SJSA1 (cell line): ENCODE measurements at regions not wholly inside any gene's neighbourhood (a gene's known extent, or its start where the extent isn't known, plus 50 kb on each side); places are given as distances from the start of the nearest gene placed in this dataset.

Experiments
- DNase-seq, 2 experiments: peaks; one replicate each; pipeline ENCODE4 v3.0.0-alpha.2; 2015 to 2020; ENCODE audit warnings: low spot score in 2 of 2, low read depth in 1 of 2
- H3K27ac ChIP-seq: fragments of 250-450 bp; sonication (Bioruptor Pico); 2 replicates; pipeline ENCODE4 v1.5.1; 2020; ENCODE audit warnings: mild to moderate bottlenecking, moderate library complexity
- H3K27me3 ChIP-seq: fragments of 250-450 bp; sonication (Bioruptor Pico); replicated peaks from 2 replicates; pipeline ENCODE4 v1.5.1; 2020; ENCODE audit warnings: mild to moderate bottlenecking, moderate library complexity
- H3K36me3 ChIP-seq: fragments of 250-450 bp; sonication (Bioruptor Pico); 2 replicates; pipeline ENCODE4 v1.5.1; 2020; ENCODE audit warnings: mild to moderate bottlenecking
- H3K4me1 ChIP-seq: fragments of 250-450 bp; sonication (Bioruptor Pico); replicated peaks from 2 replicates; pipeline ENCODE4 v1.6.1; 2021; ENCODE audit warnings: mild to moderate bottlenecking
- H3K4me3 ChIP-seq: fragments of 250-450 bp; sonication (Bioruptor Pico); 2 replicates; pipeline ENCODE4 v1.5.1; 2020; ENCODE audit warnings: mild to moderate bottlenecking
- H3K9me3 ChIP-seq: fragments of 250-450 bp; sonication (Bioruptor Pico); replicated peaks from 2 replicates; pipeline ENCODE4 v1.5.1; 2020; ENCODE audit warnings: mild to moderate bottlenecking

DNA sequence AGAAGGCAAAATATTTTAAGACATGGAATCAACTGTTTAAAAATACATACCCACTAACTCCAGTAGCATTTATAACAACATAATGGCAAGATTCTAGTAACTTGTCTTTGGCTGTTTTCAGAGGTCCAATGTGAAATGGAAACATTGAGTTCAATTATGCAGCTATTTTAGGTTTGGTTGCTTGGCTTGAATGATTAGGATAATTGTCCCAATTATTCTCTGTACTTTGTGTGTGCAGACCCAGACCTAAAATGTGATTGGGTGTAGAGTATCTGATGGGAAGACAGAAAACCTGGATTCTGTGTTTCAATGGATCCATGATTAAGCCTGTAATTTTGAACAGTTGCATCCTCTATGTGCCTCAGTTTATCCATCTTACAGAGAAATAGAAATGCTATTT lies 392.7 kb upstream of the NFE2L3 start:
- H3K4me3 ChIP-seq: no peak overlapping the region
- H3K4me1 ChIP-seq: no peaks in the 10 kb centered on the region
- no peak overlapping the region for H3K27ac ChIP-seq
- H3K27me3 ChIP-seq: no peaks in the 10 kb centered on the region
- H3K9me3 ChIP-seq: no peaks in the 10 kb centered on the region
- no peak for DNase-seq
- H3K36me3 ChIP-seq: no peaks in the 10 kb centered on the region

DNA sequence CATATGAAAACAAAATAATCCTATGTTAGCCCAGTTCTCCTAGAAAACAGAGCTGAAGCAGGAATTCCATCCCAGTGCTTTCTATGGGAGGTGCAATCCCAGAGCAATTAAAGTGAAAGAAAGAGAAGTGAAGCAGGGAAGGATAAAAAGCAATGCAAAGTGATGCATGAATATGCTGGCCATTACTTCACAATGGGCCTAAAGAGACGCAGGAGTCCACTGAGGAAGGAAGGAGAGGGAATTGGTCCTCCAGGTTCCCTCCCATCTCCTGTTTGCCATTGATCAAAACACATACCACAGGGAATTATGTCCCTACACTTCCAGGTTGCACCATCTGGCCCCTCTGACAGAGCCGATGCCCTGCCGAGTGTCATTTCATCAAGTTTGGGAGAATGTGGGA lies 392.2 kb upstream of the NFE2L3 start:
- Histone ChIP-seq H3K4me3 (no peak overlapping the region), H3K4me1 (no peaks in the 10 kb centered on the region), H3K27me3 (no peaks in the 10 kb centered on the region), H3K9me3 (no peaks in the 10 kb centered on the region), H3K27ac (no peak overlapping the region), H3K36me3 (no peaks in the 10 kb centered on the region)
- no peak for DNase-seq

DNA sequence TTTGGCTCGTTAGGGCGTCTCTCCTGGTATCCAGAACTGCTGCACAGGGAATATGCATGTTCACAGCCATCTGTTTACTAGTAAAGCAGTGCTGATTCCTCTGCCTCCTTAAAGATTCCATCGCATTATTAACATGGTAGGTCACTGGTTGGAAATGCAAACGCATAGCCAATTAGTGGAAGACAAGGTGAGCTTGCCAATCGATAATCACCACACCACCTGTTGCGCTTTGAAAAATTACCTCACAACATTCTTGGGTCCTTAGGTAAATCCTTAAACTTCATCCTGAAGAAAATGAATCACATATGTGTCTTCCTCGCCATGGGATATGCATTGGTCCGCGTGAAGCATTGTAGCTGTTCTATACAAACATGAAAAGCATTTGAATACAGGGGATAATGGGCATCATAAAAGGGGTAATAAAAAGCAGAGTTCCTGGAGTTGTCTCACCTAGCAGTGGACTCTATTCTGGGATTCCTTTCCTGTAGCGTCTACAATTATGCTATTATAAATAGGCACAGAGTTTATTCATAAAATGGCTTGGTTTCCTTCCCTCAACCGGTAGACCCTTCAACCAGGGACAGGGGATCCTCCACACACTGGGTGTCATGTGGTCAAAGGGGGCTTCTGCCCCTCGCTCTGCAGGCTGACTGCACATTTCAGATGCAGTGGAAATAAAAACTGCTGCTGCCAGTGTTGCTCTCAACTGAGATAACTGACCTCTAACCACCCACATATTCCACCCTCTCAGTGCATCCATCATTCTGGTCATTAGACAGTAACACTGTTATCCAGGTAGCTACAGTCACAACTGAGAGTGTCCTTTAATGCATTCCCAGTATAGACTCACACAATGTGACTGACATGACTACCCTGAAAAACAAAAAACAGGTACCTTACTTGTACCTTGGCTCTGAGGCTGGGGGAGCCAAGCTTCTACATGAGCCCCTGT lies 389.2 kb upstream of the NFE2L3 start:
- DNase-seq: no peak
- Histone ChIP-seq H3K4me1 (no peaks in the 10 kb centered on the region), H3K27me3 (no peaks in the 10 kb centered on the region), H3K4me3 (no peak overlapping the region), H3K9me3 (no peaks in the 10 kb centered on the region), H3K27ac (no peak overlapping the region), H3K36me3 (no peaks in the 10 kb centered on the region)

DNA sequence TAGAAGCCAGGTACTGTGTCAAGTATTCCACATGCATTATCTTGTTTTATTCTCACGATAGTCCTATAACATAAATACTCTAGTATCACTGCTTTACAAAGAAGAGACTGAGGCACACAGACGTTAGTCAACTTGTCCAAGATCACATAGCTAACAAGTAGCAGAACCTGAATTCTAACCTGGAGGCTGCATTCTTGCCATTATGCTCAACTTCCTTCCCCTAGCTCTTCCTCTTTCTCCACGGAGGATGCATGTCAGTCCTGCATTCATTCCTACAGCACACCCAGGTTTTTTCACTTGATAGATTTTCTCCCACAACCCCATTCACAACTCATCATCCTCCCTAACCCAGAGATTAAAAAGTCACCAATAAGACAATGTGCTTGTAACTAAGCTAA lies 388.5 kb upstream of the NFE2L3 start:
- Histone ChIP-seq H3K4me1 (no peaks in the 10 kb centered on the region), H3K4me3 (no peak overlapping the region), H3K27ac (no peak overlapping the region), H3K27me3 (no peaks in the 10 kb centered on the region), H3K9me3 (no peaks in the 10 kb centered on the region), H3K36me3 (no peaks in the 10 kb centered on the region)
- no peak for DNase-seq

DNA sequence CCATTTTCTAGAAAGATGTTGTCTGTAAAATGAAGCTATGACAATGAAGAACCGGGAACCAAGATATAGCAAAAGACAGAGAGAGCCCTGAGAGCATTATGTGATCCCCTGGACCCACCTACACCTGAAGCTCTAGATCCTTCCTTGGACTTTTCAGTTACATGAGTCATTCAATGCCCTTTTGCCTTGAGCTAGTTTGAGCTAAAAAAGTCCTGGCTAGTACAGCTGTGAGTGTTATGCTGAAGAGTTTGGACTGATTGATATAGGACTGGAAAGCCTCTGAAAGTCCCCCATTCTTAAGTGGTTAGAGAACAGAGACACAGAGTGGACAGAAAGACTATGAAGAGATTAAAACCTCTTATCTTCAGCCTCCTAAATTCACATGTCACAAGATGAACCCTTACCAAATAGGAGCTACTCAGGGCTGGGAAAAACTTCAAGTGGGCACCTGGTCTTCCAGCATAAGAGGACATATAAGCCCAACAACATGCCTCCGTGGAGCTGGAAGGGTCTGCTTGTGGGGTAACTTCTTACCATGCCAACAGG lies 386.8 kb upstream of the NFE2L3 start:
- Histone ChIP-seq H3K4me1 (no peaks in the 10 kb centered on the region), H3K4me3 (no peak overlapping the region), H3K27ac (no peak overlapping the region), H3K36me3 (no peaks in the 10 kb centered on the region), H3K9me3 (no peaks in the 10 kb centered on the region), H3K27me3 (no peaks in the 10 kb centered on the region)
- no peak for DNase-seq

DNA sequence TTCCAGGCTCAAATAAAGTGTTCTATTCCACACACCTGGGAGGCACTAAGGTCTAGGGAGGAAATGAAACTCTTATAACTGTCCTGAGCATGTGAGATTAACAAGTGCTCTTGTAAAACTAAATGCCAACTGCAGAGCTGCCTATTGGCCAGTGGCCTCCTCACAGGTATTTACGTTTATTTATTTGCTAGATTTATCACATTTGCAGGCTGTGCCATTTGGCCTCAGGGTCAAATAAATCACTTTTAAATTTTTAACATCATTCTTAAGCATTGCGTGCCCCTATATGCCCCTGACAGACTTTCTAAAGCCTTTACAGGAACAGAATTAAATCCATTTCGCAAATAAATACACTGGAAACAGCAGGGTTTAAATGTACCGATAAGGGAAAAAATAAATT lies 381.8 kb upstream of the NFE2L3 start:
- no peaks in the 10 kb centered on the region for H3K4me1 ChIP-seq
- no peaks in the 10 kb centered on the region for H3K9me3 ChIP-seq
- no peak overlapping the region for H3K27ac ChIP-seq
- H3K36me3 ChIP-seq: no peaks in the 10 kb centered on the region
- no peaks in the 10 kb centered on the region for H3K27me3 ChIP-seq
- DNase-seq: no peak
- H3K4me3 ChIP-seq: no peak overlapping the region

DNA sequence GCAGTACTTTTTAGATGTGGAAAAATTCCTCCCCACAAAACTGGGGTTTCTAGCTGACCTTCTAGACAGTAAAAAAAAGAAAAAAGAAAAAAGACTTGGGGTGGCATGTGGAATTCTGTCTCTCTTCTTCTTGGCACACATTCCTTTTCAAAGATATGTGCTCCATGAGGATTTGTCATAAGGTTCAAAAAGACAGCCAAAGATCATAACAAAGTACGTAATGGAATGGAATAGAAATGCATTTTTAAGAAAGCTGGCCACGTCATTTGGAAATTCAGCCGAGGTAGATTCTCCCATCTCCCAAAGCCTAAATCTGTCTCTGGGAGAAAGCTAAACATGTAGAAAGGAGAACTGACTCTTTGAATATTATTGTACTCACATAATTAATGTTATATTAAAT lies 381.3 kb upstream of the NFE2L3 start:
- DNase-seq: no peak
- H3K27ac ChIP-seq: no peak overlapping the region
- no peaks in the 10 kb centered on the region for H3K4me1 ChIP-seq

DNA sequence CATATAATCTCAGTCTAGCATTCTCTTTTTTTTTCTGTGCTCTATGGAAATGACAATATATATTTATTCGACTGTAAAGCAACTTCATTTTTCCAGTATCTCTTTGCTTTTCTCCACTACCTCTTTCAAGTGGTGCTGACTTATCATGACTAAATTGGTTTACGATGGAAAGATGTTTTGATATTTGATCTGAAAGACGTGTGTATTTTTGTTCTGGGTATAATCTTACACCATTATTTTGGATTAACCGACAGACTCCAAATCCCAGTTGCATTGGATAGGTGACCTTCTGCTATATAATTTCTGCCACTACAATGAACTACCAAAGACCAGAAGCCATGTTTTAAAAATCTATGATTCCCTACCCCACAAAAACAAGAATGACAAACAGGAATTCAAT lies 380.5 kb upstream of the NFE2L3 start:
- Histone ChIP-seq H3K4me1 (no peaks in the 10 kb centered on the region), H3K9me3 (no peaks in the 10 kb centered on the region), H3K27ac (no peak overlapping the region), H3K4me3 (no peak overlapping the region), H3K36me3 (no peaks in the 10 kb centered on the region), H3K27me3 (no peaks in the 10 kb centered on the region)
- DNase-seq: no peak

More for the DNA sequence above, 381.3 kb upstream of the NFE2L3 start:
- Histone ChIP-seq H3K36me3 (no peaks in the 10 kb centered on the region), H3K9me3 (no peaks in the 10 kb centered on the region), H3K4me3 (no peak overlapping the region), H3K27me3 (no peaks in the 10 kb centered on the region)

DNA sequence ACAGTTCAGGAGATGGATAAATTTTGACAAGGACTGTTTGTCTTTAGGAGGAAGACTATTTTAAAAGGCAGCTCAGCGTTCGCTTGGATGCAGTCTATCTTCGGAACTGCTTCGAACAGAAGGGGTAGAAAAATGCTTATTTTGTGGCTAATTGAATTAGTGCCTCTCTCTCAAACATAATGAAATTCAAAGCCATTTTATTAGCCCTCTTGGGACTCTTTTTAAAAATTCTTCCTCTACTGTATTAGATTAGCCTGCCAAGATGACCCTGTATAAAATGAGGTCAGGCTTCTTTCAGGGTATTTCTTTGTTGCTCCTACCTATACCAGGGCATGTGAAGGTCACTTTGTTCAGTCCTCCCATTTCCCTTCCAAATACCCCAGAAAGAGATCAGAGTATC lies 379.2 kb upstream of the NFE2L3 start:
- Histone ChIP-seq H3K27me3 (no peaks in the 10 kb centered on the region), H3K4me1 (no peaks in the 10 kb centered on the region; the same call in 1 of the 2 replicates), H3K9me3 (no peaks in the 10 kb centered on the region), H3K4me3 (no peak overlapping the region), H3K36me3 (no peaks in the 10 kb centered on the region), H3K27ac (no peak overlapping the region)
- DNase-seq: no peak

DNA sequence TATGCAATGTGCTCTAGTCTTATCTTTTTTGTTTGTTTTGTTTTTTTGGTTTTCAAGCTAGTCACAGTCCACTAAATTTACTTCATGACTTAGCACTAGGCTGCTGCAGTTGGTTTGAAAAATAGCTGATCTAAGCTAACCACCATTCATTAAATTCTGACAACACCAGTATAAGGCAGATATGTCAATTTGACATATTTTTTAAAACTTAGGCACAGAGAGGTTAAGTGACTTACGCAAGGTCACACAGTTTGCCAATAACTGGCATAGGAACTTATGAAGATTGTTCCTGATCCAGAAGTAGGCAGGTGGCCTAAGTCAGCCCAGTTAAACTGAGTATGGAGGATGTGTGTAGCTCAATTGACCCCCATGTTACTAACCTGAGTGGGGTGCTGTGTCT lies 377.3 kb upstream of the NFE2L3 start:
- Histone ChIP-seq H3K4me1 (peaks cover 3% of the 10 kb centered on the region; the same call in 1 of the 2 replicates), H3K36me3 (no peaks in the 10 kb centered on the region), H3K27me3 (no peaks in the 10 kb centered on the region), H3K4me3 (no peak overlapping the region), H3K27ac (no peak overlapping the region), H3K9me3 (no peaks in the 10 kb centered on the region)
- DNase-seq: no peak

DNA sequence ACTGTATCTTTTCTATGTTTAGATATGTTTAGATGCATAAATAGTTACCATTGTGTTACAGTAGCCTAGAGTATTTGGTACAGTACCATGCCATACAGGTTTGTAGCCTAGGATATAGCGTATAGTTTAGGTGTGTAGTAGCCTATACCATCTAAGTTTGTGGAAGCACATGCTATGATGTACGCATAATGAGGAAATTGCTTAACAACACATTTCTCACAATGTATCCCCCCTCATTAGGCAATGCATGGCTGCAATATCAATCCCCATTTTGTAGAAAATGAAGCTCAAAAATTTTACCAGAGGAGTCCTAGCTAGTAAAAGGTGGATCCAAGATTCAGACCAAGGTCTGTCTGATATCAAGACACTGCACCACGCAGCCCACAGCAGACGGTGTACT lies 376.4 kb upstream of the NFE2L3 start:
- Histone ChIP-seq H3K27me3 (no peaks in the 10 kb centered on the region), H3K4me3 (no peak overlapping the region), H3K36me3 (no peaks in the 10 kb centered on the region), H3K4me1 (peaks cover 3% of the 10 kb centered on the region; the same call in 1 of the 2 replicates), H3K9me3 (no peaks in the 10 kb centered on the region), H3K27ac (no peak overlapping the region)
- DNase-seq: no peak

DNA sequence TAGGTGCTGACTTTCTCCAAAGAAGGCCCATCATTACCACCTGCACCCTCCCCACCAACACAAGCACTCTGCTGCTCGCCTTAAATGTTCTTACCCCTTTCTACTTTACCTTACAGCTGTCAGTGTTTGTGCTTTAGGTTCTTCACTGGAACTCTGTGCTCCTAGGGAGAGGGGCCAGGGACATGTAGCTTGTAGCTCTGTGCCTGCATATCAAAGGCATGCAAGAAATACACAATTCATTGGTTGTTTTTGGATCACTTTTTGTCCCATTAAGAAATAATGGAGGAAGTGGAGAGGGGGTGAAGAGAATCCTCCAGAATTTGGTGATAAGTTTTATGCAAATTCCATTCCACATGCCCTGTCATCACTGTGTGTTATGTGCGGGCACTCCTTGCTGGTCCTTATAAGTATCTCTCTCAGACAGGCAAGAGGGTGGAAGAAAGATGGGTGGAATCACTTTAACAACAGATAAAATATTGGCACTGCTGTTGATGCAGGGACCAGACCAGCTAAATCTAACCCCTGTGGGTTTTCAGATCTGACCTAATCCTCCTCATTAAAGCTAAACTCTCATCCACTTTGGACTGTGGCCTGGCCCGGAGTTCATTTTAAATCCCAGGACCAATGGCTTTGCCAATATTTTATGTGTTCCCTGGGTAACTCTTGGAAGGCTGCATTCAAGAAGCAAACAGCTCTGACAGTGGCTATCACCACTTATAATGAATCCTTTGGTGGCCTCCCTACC lies 375.8 kb upstream of the NFE2L3 start:
- no peaks in the 10 kb centered on the region for H3K27me3 ChIP-seq
- H3K36me3 ChIP-seq: no peaks in the 10 kb centered on the region
- H3K4me3 ChIP-seq: no peak overlapping the region
- DNase-seq: no peak
- no peak overlapping the region for H3K27ac ChIP-seq
- H3K9me3 ChIP-seq: no peaks in the 10 kb centered on the region
- H3K4me1 ChIP-seq: peaks cover 3% of the 10 kb centered on the region; the same call in 1 of the 2 replicates

DNA sequence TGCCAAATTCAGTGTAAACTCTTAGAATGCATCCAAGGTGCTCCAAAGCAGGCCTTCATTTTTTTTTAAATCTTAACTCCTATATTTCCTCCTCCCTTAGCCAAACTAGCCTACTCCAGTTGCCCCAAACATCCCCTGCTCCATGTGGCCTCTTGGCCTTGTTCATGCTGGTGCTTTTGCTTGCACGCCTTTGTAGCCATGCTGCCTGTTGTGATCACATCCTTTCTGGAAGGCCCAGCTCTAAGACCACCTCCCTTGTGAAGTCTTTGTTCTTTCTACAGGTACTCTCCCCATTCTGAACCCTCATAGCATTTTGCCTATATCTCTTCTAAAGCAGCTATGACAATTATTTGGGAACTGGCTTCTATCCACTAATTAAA lies 375.3 kb upstream of the NFE2L3 start:
- Histone ChIP-seq H3K4me3 (no peak overlapping the region), H3K4me1 (peaks cover 3% of the 10 kb centered on the region; the same call in 1 of the 2 replicates), H3K9me3 (no peaks in the 10 kb centered on the region), H3K27ac (no peak overlapping the region), H3K27me3 (no peaks in the 10 kb centered on the region), H3K36me3 (no peaks in the 10 kb centered on the region)
- DNase-seq: no peak
